Prostate gland (tissue), 2 donors: ENCODE measurements at regions not wholly inside any gene's neighbourhood (a gene's known extent, or its start where the extent isn't known, plus 50 kb on each side); places are given as distances from the start of the nearest gene placed in this dataset.

Source experiments
- CTCF ChIP-seq, 4 experiments: fragments of 200-600 bp in 2 of 4; fragments of 450-650 bp in 2 of 4; sonication (generic) in 2 of 4; IDR thresholded peaks; 1 replicate in 3 of 4; 2 replicates in 1 of 4; pipeline ENCODE4 v1.5.1; 2016 to 2019; ENCODE audit warnings: antibody characterized with exemption in 4 of 4, mild to moderate bottlenecking in 2 of 4, moderate library complexity in 2 of 4
- POLR2A ChIP-seq: fragments of 450-650 bp; IDR thresholded peaks from one replicate; pipeline ENCODE4 v1.6.1; 2016; ENCODE audit warnings: antibody characterized with exemption, mild to moderate bottlenecking
- POLR2AphosphoS5 ChIP-seq: sonication (generic); formaldehyde crosslinking; IDR thresholded peaks from one replicate; pipeline ENCODE4 v1.6.1; 2017; ENCODE audit warnings: antibody characterized with exemption

- TF ChIP-seq CTCF (IDR thresholded peaks at IDR 0.05) = no peak
- TF ChIP-seq POLR2A = no peak
- TF ChIP-seq POLR2AphosphoS5 = no peak
Observed at GRCh38 chr5:68430279-68430678, 214.7 kb downstream of the PIK3R1 start.
